NCI-H146 treated with DMSO at 0.1 percent for 48 hours (cell line): ENCODE measurements at regions not wholly inside any gene's neighbourhood (a gene's known extent, or its start where the extent isn't known, plus 50 kb on each side); places are given as distances from the start of the nearest gene placed in this dataset.

Experiments
- DNase-seq: peaks from one replicate; lab custom pipeline; 2025; ENCODE audit not compliant: unreplicated experiment; lab: John Stamatoyannopoulos, UW

DNA sequence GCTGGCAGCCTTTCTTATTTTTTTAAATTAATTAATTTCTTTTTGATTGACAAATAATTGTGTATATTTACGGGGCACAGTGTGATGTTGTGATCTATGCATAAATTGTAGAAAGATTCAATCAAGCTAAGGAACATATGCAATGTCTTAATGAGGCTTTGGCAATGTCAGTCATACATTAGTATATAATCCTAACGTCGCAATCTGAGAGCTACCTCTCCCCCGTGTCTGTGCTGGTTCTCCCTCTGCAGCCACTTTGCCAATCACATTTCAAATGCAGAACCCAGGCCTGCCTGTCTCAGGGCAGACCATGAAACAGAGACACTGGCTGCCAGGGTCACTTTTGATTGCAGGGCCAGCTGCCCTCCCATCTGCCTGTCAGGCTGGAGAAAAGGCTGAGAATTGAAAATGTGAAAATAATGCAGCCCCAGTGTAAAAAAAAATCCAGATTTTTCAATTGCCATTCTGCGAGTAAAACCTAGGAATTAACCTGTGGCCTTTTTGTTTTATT, 56.3 kb downstream of the SLC24A2 start:
- DNase-seq: no peak

DNA sequence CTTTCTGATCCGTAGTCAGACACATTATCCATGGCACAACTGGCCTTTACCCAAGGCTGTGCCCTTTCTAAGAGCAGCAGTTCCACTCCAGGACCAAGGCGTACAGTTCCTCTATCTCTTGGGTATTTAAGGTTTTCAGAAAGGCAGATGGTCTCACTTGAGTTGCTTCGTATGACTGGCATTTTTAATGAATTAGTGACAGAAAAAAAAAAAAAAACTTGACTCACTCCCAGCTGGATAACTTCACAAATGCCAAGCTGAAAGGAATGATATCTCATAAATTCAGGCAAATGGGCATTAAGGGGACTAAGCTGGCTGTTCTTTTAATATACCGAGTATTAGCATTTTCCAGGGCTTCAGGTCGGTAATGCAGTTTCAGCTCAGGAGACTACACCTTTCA, 60.7 kb downstream of the SLC24A2 start:
- no peak for DNase-seq

DNA sequence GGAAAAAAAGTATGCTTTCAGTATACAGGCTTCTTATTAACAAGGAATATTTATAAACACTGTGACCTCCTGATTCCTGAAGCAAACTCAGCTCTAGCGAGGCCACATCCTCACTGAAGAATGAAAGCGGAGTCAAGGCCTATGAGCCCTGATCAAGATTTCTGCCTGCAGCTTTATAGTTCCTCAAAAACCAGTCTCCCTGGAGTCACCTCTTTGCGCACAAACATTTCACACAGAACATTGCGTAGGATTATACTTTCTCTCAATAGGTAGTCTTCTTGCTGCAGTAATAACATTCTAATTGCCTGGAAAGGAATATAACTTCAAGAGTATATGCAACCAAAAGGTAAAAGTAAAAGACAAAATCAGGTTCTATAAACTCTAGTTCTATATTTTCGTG, 62.9 kb downstream of the SLC24A2 start:
- DNase-seq: no peak

DNA sequence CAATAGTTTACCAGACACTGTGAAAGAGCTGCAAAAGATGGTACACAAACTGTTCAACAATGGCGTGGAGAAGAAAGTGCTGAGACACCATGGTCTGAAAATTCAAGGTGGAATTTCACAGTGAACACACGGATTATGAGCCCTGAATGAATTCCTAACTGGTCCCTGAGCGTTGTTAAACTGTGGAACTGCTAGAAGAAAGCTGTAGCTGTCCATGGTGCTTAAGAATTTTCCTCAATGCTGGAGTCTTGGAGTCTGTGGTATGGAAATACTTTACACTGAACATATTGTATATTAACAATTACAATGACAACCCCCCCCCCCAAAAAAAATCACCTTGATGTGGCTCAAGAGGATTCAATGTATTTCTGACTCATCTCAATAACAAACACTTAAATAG, 68.5 kb downstream of the SLC24A2 start:
- no peak for DNase-seq

DNA sequence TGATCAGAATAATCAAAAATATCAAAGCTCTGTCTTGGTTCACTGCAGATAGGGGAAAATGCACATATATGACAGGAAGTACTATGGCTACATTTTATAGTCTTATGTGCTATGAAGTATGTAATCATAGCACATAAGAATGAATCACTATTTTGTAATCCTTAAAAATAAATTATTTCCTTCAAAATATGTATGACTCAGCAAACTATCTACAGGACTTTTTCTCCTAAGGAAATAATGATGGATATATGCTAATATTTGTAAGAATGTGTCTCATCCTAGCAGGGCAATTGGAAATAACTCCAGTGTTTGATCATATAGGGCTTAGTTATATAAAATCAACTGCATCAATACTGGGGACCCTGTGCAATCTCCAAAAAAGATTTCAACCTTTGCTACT, 85.1 kb downstream of the SLC24A2 start:
- DNase-seq: no peak

DNA sequence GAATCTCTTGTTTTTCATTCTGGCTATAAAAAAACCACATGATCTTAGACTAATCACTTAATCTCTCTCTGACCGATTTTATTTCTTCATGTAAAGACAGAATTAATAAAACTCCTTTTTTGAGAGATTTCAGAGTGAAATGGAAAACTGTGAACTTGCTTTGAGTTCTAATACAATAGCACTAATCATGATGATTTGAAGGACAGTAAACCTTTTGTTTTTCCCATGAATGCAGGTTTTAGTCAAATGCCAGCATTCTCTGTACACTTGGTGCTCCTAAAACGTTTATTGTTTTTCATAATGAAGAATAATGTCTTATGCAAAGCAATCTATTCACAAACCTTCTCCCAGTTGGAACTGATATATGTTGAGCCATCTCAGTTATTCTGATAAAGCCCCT, 86.8 kb downstream of the SLC24A2 start:
- DNase-seq: no peak

DNA sequence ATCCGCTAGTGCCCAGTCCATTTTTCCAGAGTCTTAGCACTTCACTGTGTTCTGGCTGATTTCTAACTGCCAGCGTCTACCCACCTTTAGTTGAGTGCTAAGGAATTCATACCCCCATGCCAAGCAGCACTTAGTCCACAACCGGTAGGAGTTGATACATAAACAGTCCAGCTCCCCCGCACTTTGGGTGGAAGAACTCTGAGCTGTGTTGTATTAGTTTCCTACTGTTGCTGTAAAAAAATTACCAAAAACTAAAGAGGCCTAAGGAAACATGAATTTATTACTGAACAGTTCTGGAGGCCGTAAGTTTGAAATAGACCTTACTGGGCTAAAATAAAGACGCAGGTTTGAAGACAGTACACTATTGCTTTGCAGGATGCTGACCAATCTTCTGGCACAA, 87.6 kb downstream of the SLC24A2 start:
- no peak for DNase-seq

DNA sequence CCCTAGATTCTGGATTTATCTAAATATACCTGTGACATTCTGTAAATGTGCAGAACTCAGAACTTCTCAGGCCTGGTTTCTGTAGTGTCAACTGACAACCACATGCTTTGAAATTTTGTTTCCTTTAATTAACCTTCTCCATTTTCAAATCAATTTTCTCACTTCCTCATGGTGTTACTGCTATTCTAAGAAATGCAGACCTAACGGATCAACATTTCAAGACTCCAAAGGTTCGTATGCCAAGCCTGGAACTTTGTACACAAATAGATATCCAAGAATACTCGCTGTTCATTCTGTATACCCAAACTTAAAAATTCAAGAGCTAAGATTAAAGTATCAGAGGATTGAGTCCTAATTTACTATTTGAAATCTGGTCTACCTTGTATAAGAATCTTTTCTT, 88.1 kb downstream of the SLC24A2 start:
- no peak for DNase-seq

DNA sequence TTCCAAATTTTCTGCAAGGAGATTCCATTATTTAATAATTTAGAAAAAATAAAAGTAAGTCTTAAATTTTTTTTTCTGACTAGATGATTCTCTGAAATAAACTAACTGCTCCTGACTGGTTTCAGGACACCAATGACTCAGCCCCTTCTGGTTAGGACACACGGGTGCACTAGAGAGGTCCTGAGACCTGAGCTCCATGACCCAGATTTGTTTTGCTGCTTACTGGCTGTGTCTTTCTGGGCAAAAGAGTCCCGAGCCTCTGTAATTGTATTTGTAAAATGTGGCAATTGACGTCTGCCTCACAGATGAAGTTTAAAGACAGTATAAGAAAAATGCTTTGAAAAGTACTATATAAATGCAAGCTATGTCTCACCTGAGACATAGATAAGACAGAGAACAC, 89.1 kb downstream of the SLC24A2 start:
- DNase-seq: no peak

DNA sequence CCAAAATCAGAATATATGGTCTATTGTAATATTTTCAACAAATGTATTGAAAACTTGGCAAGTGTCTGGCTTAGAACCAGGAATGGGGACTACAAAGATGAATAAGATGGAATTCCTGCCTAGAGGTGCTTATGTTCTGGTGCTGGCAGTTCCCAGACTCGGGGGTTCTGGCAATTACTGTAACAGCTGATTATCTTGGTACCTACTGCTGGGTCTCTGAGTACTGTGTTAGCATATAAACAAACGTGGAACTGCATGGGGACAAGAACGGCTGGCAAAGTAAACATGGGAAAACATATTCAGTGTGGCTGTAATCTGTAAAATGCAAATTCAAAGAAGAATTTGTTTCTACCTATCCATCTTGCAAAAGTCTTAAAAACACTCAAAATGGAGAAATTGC, 89.9 kb downstream of the SLC24A2 start:
- no peak for DNase-seq

DNA sequence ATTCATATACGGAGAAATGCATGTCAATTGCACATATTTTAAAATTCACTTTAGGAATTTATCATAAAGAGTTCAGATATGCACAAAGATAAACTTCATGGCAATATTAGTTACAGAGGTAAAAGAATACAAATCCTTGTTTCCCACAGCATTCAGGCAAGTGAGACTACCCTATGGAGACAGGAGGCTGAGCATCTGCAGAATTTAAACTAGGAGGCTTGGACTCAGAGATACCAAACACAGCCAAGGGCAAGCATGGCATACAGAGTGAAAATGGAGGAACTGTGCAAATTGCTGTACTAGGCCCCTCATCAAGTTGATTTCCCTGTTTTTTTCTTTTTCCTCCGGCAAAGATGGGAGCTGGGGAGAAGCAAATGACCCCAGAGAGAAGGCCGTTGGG, 94.2 kb downstream of the SLC24A2 start:
- DNase-seq: no peak

DNA sequence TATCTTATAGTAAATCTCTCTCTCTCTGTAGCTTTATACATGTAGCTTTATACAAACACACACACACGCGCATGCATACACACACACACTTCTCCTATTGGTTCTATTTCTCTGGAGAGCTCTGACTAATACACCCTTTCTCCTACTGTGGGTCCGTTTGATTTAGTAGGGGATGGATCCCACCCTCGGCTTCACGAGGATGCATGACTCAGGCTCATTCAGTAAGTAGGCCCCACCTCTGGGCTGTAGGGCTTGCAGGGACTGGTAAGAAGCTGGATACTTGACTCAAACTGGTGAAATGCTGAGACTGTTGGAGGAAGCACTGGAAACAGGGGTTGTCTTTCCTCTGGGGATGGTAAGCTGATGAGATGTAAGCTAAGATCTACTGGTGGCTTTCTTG, 98.7 kb downstream of the SLC24A2 start:
- no peak for DNase-seq

DNA sequence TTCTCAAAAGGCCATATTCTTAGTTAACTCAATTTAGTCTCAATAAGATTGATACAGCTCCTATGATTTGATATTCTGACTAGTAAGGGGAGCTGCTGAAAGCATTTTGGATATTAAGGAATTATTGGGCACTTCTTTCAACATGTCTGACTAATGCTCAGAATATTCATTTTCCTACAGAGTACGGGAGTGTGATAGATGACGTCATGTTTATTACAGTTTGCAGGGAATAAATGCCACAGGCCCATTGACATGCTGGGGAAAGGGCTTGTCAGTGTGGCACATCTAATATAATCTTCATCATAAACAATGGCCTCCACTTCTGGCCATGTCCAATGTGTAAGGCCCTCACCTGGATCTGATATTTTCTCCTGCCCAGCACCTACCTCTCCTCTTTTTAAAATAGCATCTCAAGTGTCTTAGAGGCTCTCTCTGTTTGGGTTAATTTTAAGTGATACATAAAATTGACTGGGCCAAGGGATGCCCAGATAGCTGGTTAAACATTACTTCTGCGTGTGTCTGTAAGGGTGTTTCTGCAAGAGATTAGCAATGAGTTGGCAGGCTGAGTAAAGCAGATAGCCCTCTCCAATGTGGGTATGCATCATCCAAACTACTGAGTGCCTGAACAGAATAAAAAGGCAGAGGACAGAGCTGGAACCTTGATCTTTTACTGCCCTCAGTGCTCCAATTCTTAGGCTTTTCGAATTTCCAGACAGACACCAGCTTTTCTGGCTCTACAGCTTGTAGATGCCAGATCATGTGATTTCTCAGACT, 99.3 kb downstream of the SLC24A2 start:
- no peak for DNase-seq

DNA sequence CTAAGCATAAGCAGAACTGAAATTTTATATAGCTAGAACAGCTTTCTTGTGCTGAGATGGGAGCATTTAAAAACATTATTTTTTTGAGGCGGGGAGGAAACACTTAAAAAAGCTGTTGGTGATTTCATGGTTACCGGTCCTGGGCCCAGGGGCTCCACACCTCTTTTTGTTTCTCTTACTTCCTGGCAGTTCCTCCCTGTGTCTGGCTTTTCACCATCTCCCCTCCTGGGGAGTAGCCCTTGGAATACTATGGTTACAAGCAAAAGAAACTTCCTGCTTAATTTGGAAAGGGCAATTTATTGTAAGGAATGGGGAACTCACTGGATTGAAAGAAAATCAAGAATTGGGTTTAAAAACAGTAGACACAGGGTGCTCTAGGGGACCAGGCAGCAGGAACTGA, 105.1 kb downstream of the SLC24A2 start:
- no peak for DNase-seq

DNA sequence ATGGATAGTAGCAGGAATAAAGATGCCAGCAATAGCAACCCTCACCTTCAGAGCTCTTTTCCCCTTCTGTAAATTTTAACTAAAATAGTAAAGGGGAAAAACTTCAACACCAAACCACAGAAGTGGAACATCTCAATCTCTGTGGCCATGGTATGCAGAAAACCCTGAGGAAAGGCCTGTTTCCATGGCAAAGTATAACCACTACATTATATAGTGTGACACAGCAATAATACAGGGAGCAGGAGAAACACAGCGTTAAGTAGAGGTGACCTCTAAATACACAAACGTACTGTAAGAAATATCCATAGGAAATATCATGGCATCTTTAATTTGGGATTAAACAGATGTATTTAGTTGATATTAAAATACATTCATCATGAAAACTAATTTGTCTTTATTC, 106.4 kb downstream of the SLC24A2 start:
- no peak for DNase-seq

DNA sequence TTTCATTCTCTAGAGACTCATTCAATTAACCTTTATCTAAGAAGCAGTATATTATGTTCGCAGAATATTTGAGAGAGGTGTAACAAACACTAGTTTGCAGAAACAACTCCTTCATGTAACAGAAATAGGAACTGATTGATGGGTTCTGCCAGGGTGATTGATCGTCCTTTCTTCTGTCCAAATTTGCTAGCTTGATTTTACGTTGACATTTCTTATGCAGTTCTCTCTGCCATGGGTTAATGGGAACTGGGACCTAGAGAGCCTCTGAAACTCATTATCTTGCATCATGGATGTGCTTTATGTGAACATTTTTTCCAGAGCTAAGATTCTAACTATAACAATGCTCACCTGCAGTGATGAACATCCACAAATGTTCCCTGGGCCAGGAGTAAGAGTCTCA, 107.0 kb downstream of the SLC24A2 start:
- no peak for DNase-seq

DNA sequence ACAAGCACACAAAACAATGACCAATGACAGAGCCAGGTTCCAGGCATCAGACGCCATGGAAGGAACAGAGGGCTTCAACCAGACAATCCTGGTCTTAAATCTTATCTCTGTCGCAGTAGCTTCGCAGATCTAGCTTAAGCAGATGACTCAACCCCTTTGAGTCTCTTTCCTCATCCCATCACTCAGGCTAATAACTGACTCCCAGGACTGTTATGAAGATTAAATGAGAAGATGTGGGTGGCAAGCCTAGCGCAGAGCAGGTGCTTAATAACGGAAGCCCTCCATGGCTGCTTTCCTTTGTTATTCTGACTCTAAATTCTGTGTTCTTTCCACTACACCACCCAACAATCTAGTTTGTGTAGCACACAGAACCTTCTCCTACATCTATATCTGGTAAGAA, 110.9 kb downstream of the SLC24A2 start:
- no peak for DNase-seq

DNA sequence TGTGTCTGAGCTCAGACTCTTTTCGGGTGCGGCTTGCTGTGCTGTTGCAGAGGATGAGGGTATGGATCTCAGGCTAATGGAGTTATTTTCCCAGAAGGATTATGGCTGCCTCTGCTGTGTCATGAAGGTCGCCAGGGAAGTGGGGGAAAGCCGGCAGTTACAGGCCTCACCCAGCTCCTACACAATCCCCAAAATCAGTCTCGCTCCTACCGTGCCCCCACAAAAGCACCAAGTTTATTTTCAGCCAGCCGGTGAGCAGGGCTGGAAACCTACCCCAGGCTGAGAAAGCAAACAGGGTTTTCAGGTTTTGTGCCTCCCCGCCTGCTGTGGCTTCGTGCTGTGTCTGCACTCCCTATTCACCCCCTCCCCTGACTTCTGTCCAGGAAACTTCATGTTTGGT, 113.3 kb downstream of the SLC24A2 start:
- no peak for DNase-seq

DNA sequence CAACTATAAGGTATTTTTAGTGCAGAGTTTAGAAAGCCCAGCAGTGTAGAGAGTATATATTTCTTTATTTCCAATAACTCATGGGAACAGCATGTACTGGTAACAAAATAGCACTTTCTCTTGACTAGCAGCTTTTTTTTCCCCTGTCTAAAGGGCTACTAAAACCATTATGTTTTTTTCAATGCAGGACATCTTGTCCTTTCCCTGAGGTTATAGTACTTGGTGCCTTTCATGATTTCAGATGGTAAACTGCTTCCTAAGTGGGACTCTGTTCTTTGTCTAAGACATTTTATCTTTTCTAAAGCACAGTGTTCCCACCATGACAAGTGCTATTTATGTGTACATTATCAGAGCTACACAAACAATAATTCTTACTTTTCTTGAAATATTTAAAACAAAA, 122.3 kb downstream of the SLC24A2 start:
- DNase-seq: no peak

DNA sequence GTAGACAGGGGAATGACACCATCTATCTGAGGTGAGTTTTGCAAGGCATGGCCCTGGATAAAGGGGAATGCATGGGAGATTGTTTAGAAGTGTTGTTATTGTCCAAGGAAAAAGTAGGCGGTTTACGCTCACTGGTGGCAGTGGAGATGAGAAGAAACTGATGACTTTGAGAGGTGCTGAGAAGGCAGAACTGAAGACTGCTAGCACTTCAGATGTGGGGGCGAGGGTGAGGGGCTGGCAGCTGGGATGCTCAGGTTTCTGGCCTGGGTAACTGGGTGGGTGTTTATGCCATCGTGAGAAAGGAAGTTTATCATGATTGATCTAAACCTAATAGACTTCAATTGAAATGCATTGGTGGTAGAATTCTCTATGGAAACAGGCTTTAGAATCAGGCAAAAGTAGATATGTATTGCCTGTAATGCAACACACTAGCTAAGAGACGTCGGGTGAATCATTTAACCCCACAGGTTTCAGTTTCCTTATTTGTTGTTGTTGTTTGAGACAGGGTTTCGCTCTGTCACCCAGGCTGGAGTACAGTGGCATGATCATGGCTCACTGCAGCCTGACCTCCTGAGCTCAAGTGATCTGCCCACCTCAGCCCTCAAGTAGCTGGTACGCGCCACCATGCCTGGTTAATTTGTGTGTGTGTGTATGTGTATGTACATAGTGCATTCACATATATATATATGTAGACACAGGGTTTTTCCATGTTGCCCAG, 123.5 kb downstream of the SLC24A2 start:
- no peak for DNase-seq

DNA sequence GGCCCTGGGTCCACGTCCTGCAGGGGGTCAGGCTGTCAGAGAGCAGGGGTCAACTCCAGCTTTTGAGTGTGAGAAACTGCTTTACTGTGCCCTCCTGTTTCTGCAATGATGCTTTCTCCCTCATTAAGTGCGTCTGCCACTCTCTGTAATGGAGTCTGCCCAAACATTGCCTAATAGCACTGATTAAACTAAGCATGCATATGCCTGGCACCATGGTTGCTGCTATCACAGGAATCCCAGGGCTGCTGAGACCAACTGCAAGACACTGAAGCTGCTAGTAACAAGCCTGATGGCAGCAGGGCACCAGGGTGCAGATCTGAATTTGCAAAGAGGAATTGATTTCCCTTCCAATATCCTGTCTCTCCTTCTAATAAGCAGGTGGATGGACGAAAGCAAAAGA, 125.3 kb downstream of the SLC24A2 start:
- no peak for DNase-seq

DNA sequence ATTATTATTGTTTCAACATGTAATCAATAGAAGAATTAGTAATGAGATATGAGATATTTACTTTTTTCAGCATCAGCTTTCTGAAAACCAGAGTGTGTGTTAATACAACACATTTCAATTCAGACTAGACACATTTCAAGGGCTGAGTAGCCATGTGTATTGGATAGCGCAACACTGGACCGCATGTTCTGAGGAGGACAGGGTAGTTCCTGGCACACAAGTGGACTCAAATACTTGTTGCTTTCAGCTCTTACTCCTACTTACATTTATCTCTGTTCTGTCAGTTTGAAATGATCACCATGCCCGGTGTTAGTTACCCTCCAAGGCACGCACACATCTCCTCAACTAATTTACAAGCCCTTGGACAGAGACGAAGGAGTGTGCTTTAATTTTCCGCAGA, 126.6 kb downstream of the SLC24A2 start:
- DNase-seq: no peak

DNA sequence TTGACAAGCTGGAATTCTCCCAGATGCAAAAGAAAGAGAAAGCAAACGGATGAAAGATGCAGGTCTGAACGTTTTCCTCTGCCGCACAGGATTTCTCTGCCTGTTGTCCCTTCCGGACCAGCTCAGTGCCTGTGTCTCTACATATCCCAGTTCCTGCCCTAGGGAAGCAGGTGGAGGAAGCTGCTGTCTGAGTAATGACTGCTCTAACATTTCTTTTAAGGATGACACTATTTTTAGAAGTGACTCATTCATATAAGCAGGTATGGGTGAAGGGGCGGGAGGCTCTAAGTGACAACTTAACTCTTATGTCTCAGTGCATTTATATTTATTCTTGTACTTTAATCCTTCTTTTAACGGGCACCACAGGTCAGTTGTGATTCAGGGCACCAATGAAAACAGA, 128.8 kb downstream of the SLC24A2 start:
- no peak for DNase-seq
